ENCODE measurements at regions not wholly inside any gene's neighbourhood (a gene's known extent, or its start where the extent isn't known, plus 50 kb on each side); places are given as distances from the start of the nearest gene placed in this dataset.

GRCh38 chr7:25830215-25830614 lies 321.8 kb upstream of the NFE2L3 start:
- TF ChIP-seq CTCF (conservative IDR thresholded peaks at IDR 0.05; ENCODE audit: low read depth, low read length) = no peak
- TF ChIP-seq EZH2phosphoT487 (IDR thresholded peaks at IDR 0.05; ENCODE audit: borderline replicate concordance, low read length) = no peak
- no peak for TF ChIP-seq EZH2 (IDR thresholded peaks at IDR 0.05; ENCODE audit: low read length, unreplicated experiment)

All from PC-3 (cell line).